Endometrium (tissue), 2 donors: ENCODE measurements at regions not wholly inside any gene's neighbourhood (a gene's known extent, or its start where the extent isn't known, plus 50 kb on each side); places are given as distances from the start of the nearest gene placed in this dataset.
"Not testable (repeated sequence)": the region's sequence is repeated elsewhere in the genome, so short reads cannot be mapped to it uniquely, and the experiment has no call there.

Source experiments
- FAIRE-seq: peaks from 2 replicates; lab custom pipeline; 2012; peaks lifted over from hg19 to GRCh38; lab: Jason Lieb, UNC
- donor health status: control.
- donor health status: control.

DNA sequence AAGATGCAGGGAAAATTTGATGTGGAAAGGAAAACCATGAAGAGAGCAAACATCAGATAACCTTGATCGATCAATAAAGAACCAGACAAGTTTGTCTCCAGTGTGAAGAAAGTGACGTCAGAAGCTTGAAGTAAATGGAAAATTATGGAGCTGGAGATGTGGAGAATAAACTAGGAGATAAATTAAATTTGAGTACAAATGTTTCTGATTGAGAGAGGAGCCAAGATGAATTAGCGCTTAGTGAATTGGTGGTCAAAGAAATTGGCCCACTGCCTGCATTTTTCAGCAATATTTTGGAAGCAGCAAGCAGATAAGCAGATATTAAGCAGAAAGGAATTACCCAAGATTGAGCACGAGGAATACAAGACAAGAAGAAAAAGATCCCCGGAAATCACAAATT is 567.3 kb upstream of the ZNF385D start:
- no peak for FAIRE-seq

DNA sequence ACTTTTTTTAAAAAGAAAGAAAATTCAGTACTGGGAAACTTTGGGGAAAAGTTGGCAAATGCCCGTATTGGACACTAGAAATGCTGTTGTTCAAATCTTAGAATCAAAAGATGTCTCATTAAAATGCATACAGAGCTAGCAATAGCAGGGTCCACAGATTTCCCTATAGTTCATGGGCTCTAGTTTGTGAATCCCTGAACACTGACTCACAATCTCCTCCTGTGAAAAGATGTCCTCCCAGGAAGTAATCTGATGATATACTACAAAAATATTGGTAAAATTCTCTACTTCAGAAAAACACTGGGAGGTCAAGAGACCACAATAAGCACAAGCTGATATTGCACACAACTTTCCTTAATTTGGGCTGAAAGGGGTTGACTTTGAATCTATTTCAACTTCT is 568.4 kb upstream of the ZNF385D start:
- no peak for FAIRE-seq

DNA sequence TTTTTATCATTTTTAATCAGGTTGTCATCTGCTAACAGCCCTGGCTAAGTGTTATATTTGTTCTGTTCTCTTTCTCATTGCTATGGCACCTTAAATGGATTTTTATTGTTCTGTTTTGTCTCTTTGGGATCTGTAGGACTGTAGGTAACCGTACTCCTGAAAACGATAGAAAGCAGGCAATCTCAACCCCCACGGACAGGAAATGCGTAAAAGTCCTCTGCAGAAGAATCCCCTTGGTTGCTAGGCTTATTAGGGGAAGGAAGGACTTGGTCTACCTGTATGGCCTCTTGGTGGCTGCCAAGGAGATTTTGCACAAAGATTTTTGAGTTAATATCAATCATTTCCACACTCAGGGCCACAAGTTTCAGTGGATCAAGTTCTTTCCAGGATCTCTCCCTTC is 571.9 kb upstream of the ZNF385D start:
- FAIRE-seq, result no peak

DNA sequence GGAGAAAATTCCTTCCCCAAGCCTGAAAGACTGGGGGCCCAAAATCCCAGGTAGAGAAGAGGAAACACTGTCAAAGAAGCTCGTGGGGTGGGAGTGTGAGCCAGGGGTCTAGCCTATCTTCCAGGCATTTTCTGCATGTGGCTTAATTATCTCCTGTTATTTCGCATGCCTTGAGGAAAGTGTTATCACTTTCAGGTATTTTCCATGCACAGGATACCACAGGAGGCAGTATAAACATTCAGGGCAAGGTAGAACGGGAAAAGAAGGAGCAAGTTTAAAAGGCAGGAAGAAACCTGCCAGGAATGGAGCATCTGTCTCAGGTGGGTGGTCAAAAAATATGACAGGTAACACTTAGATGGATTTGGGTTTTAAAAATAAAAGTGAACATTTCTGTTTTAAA is 575.3 kb upstream of the ZNF385D start:
- no peak for FAIRE-seq

DNA sequence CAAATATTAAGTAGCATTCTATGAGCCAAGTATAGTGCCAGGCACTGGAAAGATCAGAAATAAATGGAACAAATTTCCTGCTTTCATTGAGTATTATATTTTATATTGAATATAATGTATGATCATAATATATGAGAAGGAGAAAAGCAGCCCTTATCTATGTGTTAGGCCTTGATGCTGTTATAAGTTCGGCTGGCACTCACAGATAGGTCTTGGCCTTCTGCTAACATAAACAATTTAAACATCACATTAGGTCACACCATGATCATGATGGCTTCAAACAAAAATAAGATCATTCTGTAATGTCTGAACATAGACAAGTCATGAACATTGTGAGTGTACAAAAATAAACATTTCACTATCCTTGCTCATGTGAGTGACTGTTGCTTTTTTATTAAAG is 584.0 kb upstream of the ZNF385D start:
- FAIRE-seq, result no peak

DNA sequence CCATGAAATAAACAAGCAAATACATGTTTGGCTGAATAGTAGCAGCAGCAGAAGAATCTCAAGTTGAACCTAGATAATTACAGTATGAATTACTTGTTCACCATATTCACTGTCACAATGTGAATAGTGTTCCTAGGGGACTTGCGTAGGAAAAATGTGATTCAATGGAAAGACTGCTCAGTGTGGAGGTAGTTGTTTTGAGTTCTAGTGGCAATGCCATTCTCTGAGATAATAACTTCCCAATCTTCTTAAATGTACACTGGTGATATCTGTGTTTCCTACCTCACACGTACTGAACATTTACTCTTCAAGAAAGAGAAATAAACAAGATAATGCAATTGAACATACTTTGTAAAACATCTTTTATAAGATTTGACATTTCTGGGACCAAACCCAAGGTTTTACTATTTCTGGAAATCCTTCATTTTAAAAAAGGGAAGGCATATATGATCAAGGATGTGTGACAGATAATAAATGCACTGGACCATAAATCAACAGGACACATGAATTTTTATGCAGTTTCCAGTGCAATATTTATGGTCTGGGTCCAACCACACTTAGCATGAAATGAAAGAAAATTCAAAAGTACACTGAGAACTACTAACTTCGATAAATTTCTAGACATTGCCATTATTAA is 598.3 kb upstream of the ZNF385D start:
- FAIRE-seq, result no peak

DNA sequence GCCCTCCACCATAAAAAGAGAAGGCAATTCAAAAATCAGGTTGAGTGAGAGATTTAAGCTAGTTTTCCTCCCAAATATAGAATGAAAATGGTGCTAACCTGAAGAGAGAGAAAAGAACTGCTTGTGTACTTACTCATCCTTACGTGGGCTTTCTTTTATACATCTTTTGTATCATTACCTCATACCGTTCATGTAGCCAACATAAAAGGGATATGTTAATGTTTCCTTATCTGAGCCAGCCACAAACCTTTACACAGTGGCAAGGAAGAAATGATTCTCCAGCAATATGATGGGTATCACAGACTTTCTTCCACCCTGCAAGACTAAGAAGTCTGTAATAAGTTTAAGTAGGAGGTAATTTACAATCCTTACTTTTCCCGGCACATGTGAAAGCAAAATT is 600.8 kb upstream of the ZNF385D start:
- FAIRE-seq, result no peak

DNA sequence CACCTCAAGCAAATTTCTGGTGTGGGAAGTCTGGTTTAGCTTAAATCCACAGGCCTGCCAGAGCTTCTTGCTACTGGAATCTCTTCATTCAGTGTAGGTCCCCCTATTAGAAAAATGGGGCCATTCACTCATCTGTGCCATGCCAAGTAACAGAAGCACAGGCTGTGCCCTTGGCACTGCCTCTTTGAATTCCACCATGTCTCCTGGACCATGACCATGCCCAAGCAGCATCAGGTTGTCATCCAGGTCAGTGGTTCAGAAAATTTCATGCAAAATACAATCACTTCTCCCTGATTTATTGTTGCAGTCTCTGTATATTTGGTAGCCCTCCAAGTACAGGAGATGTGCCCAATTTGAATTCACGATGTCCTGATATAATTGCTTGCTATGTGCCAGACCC is 602.1 kb upstream of the ZNF385D start:
- FAIRE-seq, result no peak

DNA sequence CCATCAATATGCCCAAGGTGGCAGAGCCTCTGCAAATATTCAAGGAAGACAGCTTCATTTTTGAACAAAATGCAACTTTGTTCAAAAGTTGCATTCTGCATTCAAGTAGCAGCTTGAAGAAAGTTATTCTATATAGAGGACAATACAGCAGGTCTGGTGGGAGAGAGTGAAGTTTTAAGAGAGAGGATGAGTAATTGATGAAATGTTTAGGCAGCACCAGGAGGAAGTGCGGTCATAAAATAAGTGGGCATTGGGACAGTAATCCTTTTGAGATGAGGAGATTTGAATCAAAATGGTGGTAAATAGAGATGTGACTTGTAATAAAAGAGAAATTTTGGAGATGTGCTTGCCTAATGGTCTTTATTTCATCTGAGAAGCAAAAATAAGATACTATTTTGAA is 607.3 kb upstream of the ZNF385D start:
- no peak for FAIRE-seq

DNA sequence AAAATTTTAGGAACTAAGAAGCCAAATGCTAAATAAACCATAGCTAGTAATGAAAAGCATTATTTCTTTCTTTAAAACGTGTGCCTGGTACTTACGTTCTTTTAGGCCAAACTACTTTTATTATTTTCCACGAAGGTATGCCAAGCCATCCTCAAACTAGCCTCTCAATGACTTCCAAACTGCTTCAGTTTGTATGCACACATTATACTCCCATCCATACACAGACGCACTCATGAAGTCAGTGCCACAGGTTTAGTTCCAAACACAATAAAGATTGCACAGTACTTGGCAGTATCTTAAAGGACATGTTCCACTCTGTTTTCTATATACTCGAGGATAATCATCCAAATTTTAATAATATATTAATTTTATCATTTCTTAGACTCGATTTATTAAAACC is 609.2 kb upstream of the ZNF385D start:
- FAIRE-seq, result no peak

DNA sequence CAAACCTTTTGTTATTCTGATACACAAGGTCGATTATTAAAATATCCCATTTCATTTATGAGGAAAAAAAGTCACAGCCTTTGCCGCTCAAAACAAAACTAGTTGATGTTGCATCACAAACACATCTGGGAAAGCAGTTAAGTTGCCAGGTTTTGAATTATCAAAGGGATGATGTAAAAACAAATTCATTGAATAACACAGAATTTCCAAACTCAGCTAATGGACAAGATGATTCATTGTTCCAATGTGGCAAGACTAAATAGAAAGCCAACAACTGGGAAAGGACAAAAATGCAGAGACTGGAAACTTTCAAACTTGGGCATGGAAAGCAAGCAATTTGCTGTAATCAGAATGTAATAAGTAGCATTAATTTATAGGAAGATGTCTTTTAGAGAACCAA is 610.0 kb upstream of the ZNF385D start:
- peak; percentile 21 for FAIRE-seq

DNA sequence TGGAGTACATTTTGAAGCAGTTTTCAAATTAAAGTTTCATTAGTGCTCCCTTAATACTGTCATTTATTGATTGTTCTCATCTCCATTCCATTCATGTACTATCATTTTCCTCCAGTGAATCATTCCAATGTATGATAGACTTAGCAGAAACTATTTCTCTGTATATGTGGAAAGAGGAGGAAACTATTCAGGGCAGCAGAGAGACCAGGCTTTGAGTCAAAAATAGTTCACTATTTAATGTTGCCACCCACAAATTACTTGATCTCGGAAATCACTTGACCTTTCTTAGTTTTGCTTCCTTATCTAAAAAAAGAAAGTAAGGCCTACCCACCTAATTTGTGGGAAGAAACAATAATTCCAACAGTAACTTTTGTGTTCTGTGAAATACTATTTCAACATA is 610.5 kb upstream of the ZNF385D start:
- no peak for FAIRE-seq

DNA sequence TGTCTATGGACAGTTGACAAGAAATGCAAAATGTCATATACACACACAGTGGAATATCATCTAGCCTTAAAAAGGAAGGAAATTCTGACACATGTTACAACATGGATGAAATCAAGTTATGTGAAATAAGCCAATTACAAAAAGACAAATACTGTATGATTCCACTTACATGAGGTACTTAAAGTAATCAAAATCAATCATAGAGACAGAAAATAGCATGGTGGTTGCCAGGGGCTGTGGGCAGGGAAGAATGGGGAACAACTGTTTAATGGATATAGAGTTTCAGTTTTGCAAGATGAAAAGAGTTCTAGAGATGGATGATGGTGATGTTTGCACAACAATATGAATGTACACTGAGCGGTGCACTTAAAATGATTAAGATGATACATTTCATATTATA is 613.8 kb upstream of the ZNF385D start:
- no peak for FAIRE-seq

DNA sequence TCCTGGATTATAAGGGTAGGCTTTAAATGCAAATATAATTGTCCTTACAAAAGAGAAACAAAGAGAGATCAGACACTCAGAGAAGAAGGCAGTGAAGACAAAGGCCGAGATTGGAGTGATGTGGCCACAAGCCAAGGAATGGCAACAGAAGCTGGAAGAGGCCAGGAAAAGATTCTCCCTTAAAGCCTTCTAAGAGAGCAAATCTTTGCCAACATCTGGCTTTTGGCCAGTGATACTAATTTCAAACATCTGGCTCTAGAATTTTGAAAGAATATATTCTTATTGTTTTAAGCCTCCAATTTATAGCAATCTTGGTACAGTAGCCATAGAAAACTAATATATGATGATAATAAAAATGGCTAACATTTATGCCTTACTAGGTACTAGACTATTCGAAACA is 615.8 kb upstream of the ZNF385D start:
- no peak for FAIRE-seq

DNA sequence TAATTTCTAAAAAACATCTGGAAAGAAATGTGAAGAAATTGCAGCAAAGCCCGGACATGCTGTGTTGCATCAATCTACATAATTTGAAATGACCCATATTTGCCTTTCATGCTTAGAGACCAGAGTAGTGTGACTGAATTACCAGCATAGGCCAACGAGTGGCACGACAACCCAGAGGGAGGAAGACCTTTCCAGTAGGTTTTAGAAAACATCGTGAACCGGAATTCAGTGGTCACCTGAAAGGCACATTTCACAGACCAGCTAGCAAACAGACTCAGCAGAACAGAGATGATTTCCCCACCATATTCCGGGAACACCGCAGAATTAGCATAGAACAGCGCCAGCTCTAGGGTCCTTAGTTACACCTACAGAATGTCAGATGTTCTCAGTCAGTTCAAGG is 620.0 kb upstream of the ZNF385D start:
- no peak for FAIRE-seq

DNA sequence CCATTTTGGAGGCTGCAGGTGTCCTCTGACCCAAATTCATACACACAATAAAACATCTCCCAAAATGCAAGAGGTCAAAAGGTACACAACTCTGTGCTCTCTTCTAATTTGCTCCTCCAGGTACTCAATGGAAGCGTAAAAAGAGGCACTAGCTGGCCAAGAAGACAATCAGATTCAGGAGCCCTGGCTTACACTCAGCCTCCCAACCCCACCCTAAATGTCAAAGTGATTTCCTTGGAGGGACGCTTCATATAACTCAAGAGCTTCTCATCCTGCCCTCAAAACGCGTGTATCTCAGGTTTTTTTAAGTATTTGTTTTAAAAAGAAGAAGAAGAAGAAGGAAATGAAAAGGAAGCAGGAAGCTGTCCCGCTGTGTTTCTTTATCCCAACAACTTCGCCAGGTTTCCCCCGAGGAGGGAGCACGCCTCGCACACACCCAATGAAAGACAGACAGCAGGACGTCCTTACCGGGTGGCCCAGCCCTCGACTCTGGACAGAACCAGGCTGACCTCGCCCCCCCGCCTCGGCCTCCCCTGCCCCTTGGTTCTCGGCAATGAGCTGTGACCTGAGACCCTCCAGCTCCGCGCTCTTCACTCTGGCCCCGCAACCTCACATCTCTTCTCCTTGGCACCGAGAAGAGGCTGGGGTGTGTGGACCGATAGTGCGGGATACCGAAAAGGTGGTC is 620.7 kb upstream of the ZNF385D start:
- FAIRE-seq, result no peak

DNA sequence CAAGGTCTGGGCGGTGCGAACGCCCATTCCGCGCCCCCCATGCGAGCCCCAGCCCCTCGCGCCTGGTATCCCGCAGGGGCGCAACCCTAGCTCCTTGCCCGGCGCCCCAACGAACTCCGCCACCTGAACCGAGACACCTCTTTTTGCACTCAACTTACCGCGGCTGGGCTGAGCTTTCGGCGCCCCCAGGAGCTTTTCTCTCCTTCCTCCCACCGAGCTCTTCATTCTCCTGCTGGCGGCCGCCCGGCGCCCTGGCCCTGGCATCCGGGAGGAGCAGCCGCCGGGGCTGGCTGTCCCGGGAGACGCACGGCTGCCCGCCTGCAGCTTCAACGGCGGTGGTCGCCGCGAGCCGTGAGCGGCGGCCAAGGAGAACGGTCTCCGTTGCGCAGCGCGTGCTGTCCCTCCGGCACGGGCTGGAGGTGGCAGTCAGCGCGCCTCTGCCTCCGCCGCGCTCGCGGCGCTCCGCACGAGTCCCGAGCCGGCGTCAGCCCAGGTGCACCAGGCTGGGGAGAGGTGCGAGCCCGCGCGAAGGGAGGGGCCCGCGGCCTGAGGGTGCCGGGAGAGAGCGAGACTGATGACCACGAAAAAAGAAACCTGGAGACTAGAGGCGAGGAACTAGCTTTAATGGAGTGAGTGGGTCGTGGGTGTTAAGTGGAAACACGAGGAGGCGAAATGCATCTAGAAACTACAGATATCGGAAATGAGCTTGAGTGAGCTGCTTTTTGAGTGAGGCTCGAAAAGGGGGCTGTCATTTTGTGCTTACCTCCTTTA is 621.5 kb upstream of the ZNF385D start:
- FAIRE-seq, result no peak

DNA sequence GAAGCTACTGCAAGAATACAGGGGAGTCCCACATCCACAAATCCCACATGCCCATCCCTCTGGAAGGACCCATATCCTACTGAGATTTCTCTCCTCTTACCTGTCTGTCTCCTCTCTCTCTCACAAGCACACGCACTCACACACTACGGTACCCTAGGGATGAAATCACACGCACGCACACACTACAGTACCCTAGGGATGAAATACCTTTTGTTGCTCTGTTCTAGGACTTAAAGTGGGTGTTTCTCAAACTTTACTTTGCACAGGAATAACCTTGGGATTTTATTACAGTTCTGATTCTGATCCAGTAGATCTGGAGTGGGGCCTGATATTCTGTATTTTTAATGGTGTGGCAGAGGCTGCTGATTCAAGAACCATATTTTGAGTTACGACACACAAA is 622.2 kb upstream of the ZNF385D start:
- FAIRE-seq, result no peak

DNA sequence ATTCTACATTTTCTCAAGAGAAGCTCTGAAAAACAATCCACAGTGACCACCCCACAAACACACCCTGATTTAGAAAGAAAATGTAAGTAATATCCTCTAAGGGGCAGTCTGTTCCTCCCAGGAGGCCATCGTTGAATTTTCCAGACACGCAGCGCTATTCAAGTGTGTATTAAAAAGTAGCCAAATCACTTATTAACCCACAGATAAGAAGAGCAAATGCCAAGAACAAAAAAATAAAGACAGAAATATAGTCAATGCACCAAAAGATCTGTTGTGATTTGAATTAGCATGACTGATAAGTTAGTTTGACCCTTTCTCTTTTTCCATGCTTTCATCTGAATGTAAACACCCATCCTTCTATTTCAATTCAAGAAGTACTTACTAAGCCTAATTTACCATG is 622.8 kb upstream of the ZNF385D start:
- no peak for FAIRE-seq

DNA sequence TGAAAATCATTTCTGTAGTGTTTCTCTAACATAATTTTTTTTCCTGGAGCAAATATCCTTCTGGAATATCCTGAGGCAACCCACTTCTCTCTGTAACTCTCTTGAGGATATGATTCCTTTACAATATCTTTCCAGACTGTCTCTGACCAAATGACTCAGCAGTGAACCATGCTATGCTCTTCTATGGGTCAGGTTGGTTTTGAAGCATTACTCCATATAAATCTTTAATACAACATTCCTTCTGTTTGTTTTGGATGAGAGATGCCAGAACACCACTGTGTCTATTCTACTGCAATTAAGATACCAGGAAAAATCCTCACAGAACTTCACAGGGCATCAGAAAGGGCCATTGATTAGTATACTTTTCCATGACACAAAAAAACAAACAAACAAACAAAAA is 626.4 kb upstream of the ZNF385D start:
- no peak for FAIRE-seq

DNA sequence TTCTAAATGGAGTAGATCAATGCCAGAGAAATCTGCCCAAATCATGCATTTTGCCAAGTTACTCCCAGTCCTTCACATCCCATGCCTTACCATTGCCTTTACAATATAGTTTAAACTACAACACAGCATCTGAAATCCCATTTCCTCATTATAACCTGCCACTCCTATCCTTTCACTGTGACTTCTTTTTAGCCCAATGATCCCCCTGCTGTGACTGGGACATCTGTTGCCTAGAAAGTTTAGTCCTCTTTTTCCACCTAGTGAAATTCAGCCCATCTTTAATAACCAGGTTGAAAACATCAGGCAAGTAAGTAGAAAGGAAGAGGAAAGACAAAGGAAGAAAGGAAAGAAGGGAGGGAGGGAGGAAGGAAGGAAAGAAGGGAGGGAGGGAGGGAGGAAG is 627.9 kb upstream of the ZNF385D start:
- no peak for FAIRE-seq

DNA sequence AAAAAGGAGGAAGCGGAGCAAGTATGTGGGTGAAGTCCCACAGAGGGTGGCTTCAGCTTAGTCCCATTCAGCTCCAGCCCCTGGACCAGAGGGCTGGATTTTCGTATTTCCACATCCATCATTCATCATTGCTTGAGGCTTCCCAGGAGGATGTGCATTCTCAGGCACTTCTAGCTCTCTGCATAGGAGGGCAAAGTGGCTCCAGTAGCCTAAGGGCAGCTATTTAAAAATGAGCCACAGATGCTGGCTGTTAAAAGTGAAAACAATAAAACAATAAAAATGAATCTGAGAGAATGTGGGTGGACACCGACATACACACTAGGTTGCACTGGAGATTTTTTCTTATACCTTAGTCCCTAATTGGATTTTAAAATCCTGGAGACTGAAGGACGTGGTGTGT is 629.2 kb upstream of the ZNF385D start:
- no peak for FAIRE-seq

DNA sequence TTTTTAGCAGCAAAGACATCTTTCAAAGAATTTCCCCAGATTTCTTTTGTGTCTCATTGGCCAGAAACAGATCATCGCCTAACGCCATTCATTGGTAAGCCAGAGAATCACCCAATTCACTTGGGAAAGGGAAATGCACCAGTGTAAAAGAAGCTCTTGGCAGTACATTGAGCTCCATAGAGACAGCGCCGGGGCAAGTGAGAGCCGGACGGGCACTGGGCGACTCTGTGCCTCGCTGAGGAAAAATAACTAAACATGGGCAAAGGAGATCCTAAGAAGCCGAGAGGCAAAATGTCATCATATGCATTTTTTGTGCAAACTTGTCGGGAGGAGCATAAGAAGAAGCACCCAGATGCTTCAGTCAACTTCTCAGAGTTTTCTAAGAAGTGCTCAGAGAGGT is 630.6 kb upstream of the ZNF385D start:
- not testable (repeated sequence) for FAIRE-seq

DNA sequence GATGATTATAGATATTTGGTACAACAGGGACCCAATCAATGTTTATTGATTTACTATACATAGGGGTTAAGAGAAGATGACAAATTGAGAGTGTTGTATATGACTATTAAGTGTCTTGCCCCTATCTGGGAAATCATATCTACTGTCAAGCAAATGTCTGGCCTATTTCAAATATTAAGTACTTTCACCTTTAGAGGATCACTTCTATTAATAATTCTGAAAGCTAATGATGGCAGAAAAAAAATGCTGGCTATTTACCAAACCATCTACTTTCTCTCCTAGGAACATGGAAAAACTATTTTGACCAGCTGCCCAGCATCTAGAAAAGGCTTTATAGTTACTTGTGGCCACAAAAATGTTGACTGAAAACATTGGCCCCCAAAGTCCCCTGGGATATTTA is 632.3 kb upstream of the ZNF385D start:
- FAIRE-seq, result no peak
